Ishikawa (cell line): ENCODE measurements at regions not wholly inside any gene's neighbourhood (a gene's known extent, or its start where the extent isn't known, plus 50 kb on each side); places are given as distances from the start of the nearest gene placed in this dataset.

Experiments used
- EGR1 ChIP-seq: IDR thresholded peaks from 2 replicates; pipeline ENCODE4 v1.6.1; 2012
- USF1 ChIP-seq: IDR thresholded peaks from 2 replicates; pipeline ENCODE4 v1.6.1; 2012

DNA sequence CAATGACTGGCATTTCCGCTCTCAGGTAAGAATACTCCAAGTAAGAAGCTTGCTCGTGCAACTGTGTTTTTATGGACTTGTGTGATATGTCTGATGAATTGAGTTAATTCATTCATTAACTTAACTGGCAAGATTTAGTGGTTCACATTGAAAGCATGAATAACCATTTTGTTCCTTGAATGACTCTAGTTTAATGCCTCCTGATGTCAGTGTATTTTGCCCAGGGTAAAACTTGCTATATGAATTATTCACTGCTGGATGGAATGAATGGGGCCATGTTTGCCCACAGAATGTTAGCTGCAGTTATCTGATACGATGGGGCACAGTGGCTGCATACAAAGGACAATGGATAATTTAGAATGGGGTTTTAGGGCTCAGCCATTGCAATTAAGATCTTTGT is 124.1 kb downstream of the ZNF365 start:
- TF ChIP-seq EGR1 (no peak), USF1 (no peak)
